GM12878 (cell line): ENCODE measurements at regions not wholly inside any gene's neighbourhood (a gene's known extent, or its start where the extent isn't known, plus 50 kb on each side); places are given as distances from the start of the nearest gene placed in this dataset.

Source experiments
- ASH2L ChIP-seq: fragments of 300-600, 200-600 bp; sonication (generic); IDR thresholded peaks from 2 replicates; pipeline ENCODE4 v1.6.1; 2017; ENCODE audit warnings: low read depth, mild to moderate bottlenecking, borderline replicate concordance
- BRCA1 ChIP-seq: IDR thresholded peaks from 2 replicates; pipeline ENCODE4 v1.6.1; 2011; ENCODE audit warnings: low read depth, low read length, improper control_type of control experiment
- CBX5 ChIP-seq: sonication (generic); IDR thresholded peaks from 2 replicates; pipeline ENCODE4 v1.6.1; 2016; ENCODE audit warnings: low read depth, moderate library complexity, mild to moderate bottlenecking, inconsistent platforms
- EGR1 ChIP-seq, 2 experiments: IDR thresholded peaks; 1 replicate in 1 of 2; 2 replicates in 1 of 2; pipeline ENCODE4 v1.6.1; 2011 to 2012; ENCODE audit warnings: low read depth in 2 of 2, low read length in 2 of 2, borderline replicate concordance in 1 of 2, mild to moderate bottlenecking in 1 of 2, moderate library complexity in 1 of 2
- ESRRA ChIP-seq: IDR thresholded peaks from 2 replicates; pipeline ENCODE4 v1.6.1; 2012; ENCODE audit warnings: mild to moderate bottlenecking, low read length, improper control_type of control experiment
- MTA2 ChIP-seq: fragments of 450-650 bp; IDR thresholded peaks from 2 replicates; pipeline ENCODE4 v1.6.1; 2016; ENCODE audit warnings: low read depth, mild to moderate bottlenecking, moderate library complexity
- NRF1 ChIP-seq: conservative IDR thresholded peaks from 2 replicates; pipeline ENCODE4 v1.6.1; 2011; ENCODE audit warnings: mild to moderate bottlenecking, low read depth, low read length, improper control_type of control experiment
- RBBP5 ChIP-seq: fragments of 200-600 bp; sonication (generic); conservative IDR thresholded peaks from 2 replicates; pipeline ENCODE4 v1.6.1; 2016
- TCF7 ChIP-seq: IDR thresholded peaks from 2 replicates; pipeline ENCODE4 v1.6.1; 2014; ENCODE audit warnings: antibody characterized with exemption, borderline replicate concordance
- ZNF207 ChIP-seq: fragments of 450-650 bp; IDR thresholded peaks from 2 replicates; pipeline ENCODE4 v1.6.1; 2014; ENCODE audit warnings: antibody characterized with exemption, mild to moderate bottlenecking, borderline replicate concordance
- ZNF217 ChIP-seq: fragments of 450-650 bp; IDR thresholded peaks from 2 replicates; pipeline ENCODE4 v1.6.1; 2017; ENCODE audit warnings: antibody characterized with exemption, mild to moderate bottlenecking
- TF ChIP-seq, protein P1 (sequence below): fragments of 450-650 bp; IDR thresholded peaks from 2 replicates; pipeline ENCODE4 v1.6.1; 2017; ENCODE audit warnings: antibody characterized with exemption, mild to moderate bottlenecking, moderate library complexity
- TF ChIP-seq, protein P2 (sequence below): fragments of 450-650 bp; IDR thresholded peaks from 2 replicates; pipeline ENCODE4 v1.6.1; 2017; ENCODE audit warnings: mild to moderate bottlenecking, moderate library complexity
- TF ChIP-seq, protein P3 (sequence below): fragments of 450-650 bp; IDR thresholded peaks from 2 replicates; pipeline ENCODE4 v1.6.1; 2014; ENCODE audit warnings: mild to moderate bottlenecking

DNA sequence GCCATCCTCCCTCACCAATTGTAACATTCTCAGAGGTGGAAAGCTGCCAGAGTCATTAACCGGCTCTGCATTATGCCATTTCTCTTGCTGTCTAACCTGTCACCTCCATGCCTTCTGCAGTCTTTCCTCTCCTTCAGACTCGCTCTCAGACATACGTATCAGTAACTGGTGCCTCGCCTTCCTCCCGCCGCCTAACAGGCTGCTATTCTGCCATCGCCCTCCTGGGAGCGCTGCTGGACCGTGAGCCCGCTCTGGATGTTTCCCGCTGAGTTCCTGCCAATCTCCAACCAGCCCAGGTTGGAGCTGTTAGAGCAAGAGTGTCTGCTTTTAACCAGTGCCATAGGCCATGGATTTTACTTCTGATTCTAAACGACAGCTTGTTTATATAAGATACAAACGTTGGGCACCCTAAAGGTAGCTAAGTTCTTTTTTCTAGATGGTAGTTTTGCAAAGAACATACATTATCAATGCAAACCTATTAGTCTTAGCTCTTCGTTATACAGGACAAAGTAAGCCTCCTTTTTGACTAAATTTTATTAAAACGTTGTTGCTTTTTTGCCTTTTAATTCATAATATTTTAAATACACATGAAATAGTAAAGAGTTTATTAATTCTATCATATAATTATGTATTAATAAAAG is 59.5 kb upstream of the NEIL3 start (continued):
- TF ChIP-seq, protein P1, sequence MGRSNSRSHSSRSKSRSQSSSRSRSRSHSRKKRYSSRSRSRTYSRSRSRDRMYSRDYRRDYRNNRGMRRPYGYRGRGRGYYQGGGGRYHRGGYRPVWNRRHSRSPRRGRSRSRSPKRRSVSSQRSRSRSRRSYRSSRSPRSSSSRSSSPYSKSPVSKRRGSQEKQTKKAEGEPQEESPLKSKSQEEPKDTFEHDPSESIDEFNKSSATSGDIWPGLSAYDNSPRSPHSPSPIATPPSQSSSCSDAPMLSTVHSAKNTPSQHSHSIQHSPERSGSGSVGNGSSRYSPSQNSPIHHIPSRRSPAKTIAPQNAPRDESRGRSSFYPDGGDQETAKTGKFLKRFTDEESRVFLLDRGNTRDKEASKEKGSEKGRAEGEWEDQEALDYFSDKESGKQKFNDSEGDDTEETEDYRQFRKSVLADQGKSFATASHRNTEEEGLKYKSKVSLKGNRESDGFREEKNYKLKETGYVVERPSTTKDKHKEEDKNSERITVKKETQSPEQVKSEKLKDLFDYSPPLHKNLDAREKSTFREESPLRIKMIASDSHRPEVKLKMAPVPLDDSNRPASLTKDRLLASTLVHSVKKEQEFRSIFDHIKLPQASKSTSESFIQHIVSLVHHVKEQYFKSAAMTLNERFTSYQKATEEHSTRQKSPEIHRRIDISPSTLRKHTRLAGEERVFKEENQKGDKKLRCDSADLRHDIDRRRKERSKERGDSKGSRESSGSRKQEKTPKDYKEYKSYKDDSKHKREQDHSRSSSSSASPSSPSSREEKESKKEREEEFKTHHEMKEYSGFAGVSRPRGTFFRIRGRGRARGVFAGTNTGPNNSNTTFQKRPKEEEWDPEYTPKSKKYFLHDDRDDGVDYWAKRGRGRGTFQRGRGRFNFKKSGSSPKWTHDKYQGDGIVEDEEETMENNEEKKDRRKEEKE: no peak
- TF ChIP-seq EGR1 (IDR thresholded peaks at IDR 0.05; ENCODE audit: borderline replicate concordance in 1 of 2, low read depth in 2 of 2, low read length in 2 of 2) (no peak), CBX5 (no peak), ASH2L (no peak), RBBP5 (no peak), NRF1 (no peak), ZNF207 (no peak), MTA2 (no peak), ESRRA (no peak), TCF7 (no peak), BRCA1 (no peak), ZNF217 (no peak)
- TF ChIP-seq, protein P2, sequence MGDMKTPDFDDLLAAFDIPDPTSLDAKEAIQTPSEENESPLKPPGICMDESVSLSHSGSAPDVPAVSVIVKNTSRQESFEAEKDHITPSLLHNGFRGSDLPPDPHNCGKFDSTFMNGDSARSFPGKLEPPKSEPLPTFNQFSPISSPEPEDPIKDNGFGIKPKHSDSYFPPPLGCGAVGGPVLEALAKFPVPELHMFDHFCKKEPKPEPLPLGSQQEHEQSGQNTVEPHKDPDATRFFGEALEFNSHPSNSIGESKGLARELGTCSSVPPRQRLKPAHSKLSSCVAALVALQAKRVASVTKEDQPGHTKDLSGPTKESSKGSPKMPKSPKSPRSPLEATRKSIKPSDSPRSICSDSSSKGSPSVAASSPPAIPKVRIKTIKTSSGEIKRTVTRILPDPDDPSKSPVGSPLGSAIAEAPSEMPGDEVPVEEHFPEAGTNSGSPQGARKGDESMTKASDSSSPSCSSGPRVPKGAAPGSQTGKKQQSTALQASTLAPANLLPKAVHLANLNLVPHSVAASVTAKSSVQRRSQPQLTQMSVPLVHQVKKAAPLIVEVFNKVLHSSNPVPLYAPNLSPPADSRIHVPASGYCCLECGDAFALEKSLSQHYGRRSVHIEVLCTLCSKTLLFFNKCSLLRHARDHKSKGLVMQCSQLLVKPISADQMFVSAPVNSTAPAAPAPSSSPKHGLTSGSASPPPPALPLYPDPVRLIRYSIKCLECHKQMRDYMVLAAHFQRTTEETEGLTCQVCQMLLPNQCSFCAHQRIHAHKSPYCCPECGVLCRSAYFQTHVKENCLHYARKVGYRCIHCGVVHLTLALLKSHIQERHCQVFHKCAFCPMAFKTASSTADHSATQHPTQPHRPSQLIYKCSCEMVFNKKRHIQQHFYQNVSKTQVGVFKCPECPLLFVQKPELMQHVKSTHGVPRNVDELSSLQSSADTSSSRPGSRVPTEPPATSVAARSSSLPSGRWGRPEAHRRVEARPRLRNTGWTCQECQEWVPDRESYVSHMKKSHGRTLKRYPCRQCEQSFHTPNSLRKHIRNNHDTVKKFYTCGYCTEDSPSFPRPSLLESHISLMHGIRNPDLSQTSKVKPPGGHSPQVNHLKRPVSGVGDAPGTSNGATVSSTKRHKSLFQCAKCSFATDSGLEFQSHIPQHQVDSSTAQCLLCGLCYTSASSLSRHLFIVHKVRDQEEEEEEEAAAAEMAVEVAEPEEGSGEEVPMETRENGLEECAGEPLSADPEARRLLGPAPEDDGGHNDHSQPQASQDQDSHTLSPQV: no peak
- TF ChIP-seq, protein P3, sequence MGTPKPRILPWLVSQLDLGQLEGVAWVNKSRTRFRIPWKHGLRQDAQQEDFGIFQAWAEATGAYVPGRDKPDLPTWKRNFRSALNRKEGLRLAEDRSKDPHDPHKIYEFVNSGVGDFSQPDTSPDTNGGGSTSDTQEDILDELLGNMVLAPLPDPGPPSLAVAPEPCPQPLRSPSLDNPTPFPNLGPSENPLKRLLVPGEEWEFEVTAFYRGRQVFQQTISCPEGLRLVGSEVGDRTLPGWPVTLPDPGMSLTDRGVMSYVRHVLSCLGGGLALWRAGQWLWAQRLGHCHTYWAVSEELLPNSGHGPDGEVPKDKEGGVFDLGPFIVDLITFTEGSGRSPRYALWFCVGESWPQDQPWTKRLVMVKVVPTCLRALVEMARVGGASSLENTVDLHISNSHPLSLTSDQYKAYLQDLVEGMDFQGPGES: no peak
